NCI-H1417 (cell line): ENCODE measurements at regions not wholly inside any gene's neighbourhood (a gene's known extent, or its start where the extent isn't known, plus 50 kb on each side); places are given as distances from the start of the nearest gene placed in this dataset.
"Not testable (repeated sequence)": the region's sequence is repeated elsewhere in the genome, so short reads cannot be mapped to it uniquely, and the experiment has no call there.

ENCODE experiments used
- DNase-seq, 3 experiments: peaks; one replicate each; lab custom pipeline; 2025; lab: John Stamatoyannopoulos, UW

GRCh38 chr4:82084747-82085146, 289.0 kb downstream of the HNRNPD start:
- DNase-seq, result no peak

DNA sequence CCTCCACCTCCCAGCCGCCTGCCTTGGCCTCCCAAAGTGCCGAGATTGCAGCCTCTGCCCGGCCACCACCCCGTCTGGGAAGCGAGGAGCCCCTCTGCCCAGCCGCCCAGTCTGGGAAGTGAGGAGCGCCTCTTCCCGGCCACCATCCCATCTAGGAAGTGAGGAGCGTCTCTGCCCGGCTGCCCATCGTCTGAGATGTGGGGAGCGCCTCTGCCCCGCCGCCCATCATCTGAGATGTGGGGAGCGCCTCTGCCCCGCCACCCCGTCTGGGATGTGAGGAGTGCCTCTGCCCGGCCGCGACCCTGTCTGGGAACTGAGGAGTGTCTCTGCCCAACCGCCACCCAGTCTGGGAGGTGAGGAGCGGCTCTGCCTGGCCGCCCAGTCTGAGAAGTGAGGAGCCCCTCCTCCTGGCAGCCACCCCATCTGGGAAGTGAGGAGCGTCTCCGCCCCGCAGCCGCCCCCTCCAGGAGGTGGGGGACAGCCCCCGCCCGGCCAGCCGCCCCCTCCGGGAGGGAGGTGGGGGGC, 296.3 kb downstream of the HNRNPD start:
- DNase-seq, result not testable (repeated sequence)

DNA sequence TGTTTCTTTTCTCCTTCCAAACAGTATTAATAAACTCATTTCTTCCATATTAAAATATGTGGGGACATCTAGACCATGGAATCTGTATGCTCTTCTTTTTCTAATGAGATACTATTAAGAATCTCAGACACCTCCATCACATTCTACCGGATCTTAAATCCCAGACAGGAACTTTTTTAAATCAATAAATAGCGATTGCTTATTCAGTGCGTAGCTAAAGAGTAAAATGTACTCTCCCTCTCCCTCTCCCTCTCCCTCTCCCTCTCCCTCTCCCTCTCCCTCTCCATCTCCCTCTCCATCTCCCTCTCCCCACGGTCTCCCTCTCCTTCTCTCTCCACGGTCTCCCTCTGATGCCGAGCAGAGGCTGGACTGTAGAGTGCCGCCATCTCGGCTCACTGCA, 297.0 kb downstream of the HNRNPD start:
- no peak for DNase-seq

DNA sequence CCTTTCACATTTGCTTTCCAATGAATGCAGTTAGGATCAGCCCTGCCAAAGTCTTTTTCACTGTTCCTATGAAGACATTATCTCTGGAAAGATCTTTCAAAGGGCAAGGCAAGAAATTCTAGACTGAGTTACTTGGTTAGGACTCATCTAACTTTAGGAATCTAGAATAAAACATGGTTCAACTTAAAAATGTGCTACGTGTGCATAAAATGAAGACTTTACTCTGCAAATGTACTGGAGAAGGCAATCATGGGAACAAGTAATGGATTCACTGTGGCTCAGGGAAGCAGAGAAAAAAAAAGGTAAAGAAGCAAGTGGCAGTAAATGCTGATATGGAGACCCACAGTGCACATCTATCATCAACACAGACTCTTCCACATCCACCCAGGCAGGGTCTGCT, 297.4 kb downstream of the HNRNPD start:
- no peak for DNase-seq

DNA sequence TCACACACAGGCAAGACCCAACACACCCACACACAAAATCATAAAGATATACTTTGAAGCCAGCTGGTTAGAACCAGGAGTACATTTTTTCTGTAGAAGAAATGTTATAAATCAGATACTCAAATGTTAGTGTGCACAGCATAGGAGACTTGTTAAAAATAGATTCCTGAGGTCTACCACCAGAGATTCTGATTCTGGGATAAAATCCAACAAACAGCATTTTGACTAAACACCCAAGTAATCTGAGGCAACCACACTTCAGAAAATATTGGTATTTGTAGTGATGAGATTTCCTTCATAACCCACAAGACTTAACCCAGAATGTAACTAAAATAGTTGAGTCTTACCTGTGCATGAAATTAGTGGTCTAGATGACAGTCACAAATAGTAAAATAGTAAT, 301.8 kb downstream of the HNRNPD start:
- DNase-seq, result no peak

DNA sequence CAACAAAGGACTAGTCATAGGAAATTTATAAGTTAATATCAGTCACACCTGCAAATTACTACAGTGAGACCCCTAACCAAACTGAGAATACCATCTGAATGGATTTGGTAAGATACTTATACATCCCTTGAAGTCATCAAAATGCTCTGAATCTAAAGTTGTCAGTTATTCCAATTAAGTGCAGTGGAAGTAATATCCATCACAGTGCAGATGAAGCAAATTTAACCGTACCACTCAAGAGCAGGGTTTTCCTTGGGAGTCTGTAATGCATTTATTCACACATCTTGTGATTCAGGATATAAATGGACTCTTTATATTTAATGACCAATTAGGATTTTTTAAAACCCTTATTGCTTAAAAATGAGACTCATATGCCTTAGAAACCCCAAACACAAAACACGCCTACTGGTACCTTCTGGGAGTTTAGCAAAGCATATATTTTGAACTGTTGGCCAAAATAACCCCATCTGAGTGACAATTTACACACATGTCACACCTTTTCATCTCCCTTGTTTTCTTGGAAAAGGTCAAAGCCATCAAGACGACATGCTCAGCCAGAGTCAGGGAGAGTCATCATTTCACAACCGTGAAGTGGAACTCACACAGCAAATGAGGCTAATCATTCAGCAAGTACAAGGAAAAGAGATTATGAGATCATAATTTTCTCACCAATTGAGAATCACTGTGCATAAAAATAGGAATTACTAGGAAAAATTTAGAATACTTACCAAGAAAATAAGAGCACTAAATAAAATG, 303.7 kb downstream of the HNRNPD start:
- peak in 1 of 3 experiments; percentile 23 for DNase-seq

DNA sequence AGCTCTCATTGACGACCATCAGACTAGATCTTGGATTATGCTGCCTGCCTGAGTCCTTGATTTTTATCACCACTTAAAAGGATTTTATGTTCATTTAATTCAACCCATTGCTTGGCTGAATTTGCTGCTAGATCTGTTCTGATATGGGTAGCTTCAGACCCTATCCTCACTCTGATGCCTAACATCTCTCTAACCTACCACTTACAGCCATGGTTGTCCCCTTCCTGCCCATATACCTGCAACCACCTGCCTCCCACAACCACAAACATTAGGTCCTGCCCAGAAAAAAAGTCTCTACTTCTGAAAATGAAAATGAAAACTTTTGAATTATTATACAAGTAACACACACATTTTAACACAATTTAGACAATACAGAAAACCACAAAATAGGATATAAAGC, 310.8 kb downstream of the HNRNPD start:
- no peak for DNase-seq

GRCh38 chr4:82057990-82058544, 315.7 kb downstream of the HNRNPD start:
- peak in 2 of 3 experiments; percentile 41 to 81 for DNase-seq

DNA sequence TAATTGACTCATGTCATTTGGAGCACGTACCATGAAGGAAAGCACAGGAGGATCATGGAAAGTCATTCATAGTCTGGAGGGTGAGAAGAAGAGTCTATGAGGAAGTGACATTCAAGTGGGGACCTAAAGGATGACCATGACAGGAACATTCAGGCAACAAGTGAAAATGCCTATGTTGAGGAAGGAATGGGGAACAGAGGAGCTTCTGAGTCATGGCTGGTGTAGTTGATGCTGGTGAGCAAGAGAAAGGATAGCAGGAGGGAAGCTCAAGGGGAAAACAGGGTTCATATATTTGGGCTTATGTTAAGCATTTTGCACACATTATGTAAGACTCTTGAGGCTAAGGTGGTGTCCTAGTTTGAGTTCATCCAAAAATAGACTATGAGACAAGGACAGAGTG, 318.6 kb downstream of the HNRNPD start:
- DNase-seq, result no peak

DNA sequence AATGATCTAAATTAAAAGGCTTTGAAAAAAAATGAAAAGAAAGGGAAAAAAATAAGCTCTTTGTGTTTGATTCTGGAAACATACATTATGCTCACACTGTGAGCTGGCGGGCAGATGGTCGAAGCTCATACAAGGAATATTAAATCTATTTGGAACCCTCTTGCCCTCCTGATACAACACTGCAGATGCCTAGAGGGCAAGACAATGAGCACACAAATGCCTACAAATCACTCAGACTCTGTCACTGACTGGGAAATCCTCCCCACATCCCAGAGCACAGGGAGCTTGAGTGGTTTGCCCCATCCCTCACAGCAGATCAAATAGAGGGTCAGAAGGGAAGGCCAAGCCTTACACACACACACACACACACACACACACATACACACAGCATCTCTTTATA, 320.4 kb downstream of the HNRNPD start:
- peak in 2 of 3 experiments; percentile 45 to 85 for DNase-seq

DNA sequence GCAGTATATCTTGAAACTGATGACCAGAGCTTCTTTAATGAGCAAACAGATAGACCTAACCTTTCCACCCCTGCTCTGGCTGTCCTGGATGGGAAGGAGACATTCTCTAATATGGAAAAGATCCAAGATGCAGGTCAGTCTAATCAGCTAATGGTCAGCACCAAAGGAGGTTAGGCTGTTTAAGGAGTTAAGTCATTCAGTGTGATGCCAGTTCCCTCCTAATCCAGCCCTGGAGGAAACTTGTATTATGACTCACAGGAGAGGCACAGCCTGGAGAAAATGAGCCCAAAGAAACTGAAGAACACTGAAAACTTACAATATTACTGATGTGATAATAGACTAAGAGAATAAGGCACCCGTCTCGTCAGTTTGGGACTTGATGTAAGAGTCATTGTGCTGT, 323.0 kb downstream of the HNRNPD start:
- no peak for DNase-seq

- DNase-seq, result no peak
Measured at GRCh38 chr4:82049294-82049693, 324.5 kb downstream of the HNRNPD start.

- DNase-seq, result no peak
Measured at GRCh38 chr4:82047731-82048130, 326.1 kb downstream of the HNRNPD start.

GRCh38 chr4:82046796-82047195, 327.0 kb downstream of the HNRNPD start:
- no peak for DNase-seq

DNA sequence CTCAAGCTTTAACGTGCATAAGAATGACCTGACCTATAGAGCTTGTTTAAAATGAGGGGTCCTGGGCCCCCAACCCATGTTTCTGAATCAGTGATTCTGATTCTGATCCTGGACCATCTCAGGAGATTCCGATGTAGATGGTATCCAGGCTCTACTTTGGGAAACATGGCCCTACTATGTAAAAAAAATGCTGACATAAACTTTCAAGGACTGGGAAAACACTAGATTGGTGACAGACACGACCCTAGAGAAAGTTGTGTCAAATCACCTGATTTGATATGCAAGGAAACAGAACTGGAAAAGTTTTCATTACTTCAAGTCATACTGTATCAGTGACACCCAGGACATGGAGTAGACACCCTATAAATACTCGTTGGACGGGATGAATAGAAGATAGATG, 328.5 kb downstream of the HNRNPD start:
- no peak for DNase-seq

DNA sequence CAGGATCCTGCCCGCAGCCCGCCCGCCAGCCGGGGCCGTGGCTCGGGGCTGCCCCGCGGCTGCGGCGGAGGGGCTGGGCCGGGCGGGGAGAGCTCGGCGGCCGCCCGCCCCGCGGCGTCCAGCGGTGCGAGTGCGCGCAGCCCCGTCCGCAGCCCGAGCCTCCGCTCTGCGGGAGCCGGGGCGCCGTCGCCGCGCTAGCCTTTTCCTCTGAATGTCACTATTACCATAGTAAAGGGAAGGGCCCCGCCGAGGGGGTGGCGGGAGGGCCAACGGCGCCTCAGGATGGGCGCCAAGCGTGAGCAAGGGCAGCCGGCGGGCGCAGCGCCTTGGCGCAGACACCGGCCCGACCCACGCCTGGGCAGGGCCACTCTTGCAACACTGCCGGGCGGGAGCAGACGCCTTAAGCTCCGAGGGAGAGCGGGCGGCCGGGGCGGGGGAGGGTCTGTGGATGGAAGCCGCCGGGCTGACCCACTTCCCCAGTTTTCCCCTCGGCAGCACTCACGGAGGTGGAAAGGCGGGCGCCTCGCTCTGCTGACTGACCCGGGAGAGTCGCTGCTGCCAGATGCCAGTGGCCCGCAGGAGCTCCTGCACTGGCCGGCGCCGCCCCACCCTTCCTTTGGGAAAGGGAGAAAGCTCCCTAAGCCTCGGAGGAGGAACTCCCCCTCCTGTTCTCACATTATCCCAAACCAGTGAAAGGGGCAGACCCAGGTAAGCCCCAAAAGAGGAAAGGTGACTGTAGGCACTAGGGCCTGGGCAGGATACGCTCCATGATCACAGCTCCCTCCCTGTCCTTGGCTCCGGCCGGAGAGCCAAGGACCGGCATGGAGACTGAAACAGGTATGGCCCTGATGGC, 329.4 kb downstream of the HNRNPD start:
- DNase-seq, result peak; percentile 87 to 91 (median 90)

GRCh38 chr4:82043809-82044137, 330.0 kb downstream of the HNRNPD start:
- DNase-seq, result no peak

- peak in 2 of 3 experiments; percentile 32 to 64 for DNase-seq
Measured at GRCh38 chr4:82043081-82043808, 330.5 kb downstream of the HNRNPD start.

- DNase-seq, result no peak
Measured at GRCh38 chr4:82042042-82042441, 331.7 kb downstream of the HNRNPD start.

GRCh38 chr4:82038936-82039335, 334.9 kb downstream of the HNRNPD start:
- no peak for DNase-seq

GRCh38 chr4:82036181-82036580, 337.6 kb downstream of the HNRNPD start:
- no peak for DNase-seq

DNA sequence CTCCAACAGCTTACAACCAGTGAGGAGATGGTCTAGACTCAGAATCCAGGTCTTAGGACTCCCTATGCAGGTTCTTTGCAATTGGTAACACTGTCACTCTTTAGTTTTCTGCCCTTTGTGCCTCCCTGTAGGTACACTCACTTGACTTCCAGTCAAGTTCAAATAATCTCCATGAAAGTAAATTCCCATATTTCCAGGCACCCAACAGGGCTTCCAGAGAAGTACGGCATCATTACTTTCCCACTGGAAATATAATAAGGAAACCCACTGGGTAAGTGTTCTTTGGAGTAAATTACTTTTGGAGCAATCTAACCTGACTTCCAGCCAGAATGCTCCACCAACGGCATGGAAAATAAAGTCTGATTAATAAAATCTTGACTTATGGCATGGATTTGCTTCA, 338.9 kb downstream of the HNRNPD start:
- DNase-seq, result no peak
